ENCODE measurements at regions not wholly inside any gene's neighbourhood (a gene's known extent, or its start where the extent isn't known, plus 50 kb on each side); places are given as distances from the start of the nearest gene placed in this dataset.

DNA sequence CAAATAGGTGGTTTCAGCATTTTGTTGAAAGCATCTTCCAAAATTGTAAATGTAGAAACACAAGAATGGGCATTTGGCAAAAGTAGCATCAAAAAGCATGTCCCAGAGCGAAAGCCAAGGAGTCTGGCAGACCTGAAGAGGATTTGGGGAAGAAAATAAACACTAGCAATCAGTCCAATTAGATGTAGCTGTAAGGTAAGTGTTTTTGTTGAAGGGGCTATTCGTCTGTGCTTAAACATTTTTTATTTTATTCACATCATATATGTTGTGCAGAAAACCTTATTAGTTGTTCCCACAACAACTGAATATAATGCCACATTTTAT lies 954.1 kb upstream of the COX7C start:
- TF ChIP-seq POLR2A (IDR thresholded peaks at IDR 0.05; ENCODE audit: low read length) (no peak), GATA1 (IDR thresholded peaks at IDR 0.05; ENCODE audit: low read depth, low read length) (no peak)

All from erythroblast (primary cell).